KOPT-K1 (cell line): ENCODE measurements at regions not wholly inside any gene's neighbourhood (a gene's known extent, or its start where the extent isn't known, plus 50 kb on each side); places are given as distances from the start of the nearest gene placed in this dataset.

Experiments used
- H3K27ac ChIP-seq: fragments of 200-600 bp; sonication (generic); 2 replicates; pipeline ENCODE4 v1.5.1; 2016; ENCODE audit warnings: antibody characterized with exemption, mild to moderate bottlenecking, low read depth, low read length; ENCODE audit not compliant: poor library complexity, severe bottlenecking
- H3K36me3 ChIP-seq: fragments of 200-600 bp; sonication (generic); 2 replicates; pipeline ENCODE4 v1.5.1; 2017; ENCODE audit warnings: antibody characterized with exemption, mild to moderate bottlenecking, low read length, moderate library complexity; ENCODE audit not compliant: insufficient read depth
- H3K9me3 ChIP-seq: fragments of 200-600 bp; sonication (generic); 2 replicates; pipeline ENCODE4 v1.5.1; 2017; ENCODE audit warnings: antibody characterized with exemption, low read length, mild to moderate bottlenecking; ENCODE audit not compliant: insufficient read depth, poor library complexity, severe bottlenecking

DNA sequence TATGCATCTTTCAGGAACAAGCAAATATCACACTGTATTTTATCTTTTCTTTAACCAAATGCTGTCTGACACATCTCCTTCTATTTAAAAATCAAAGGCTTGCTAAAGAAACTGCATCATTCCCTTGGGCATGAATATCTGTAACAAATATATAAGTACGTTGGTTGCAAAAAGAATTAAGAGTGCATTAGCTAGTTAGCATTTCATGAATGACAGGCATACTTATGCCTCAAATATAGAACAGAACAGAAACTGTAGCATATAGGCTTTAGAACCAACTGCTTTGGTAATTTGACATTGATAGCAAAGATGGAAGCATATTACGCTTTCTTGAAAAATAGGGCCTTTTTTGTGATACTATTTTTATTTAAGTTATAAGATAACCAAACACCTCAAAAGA lies 761.2 kb downstream of the MAT2B start:
- Histone ChIP-seq H3K36me3 (no peaks in the 10 kb centered on the region), H3K9me3 (no peaks in the 10 kb centered on the region), H3K27ac (no peak overlapping the region)

DNA sequence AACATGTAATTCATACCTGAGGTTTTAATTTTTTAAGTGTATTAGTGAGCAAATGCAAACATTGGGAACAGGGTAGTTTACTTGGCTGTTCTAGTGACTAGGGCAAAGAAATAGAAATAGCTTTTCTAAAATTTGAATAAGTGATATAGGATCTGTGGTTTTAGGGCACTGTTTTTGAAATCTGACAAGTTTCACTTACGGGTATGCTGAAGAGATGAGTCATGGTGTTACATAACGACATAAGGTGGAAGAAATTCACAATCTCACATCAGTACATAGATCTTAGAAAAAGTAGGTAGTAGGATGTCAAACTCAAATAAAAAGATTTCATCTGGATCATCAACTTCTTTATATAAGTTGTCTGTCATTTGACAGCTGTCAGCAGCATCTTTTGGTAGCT lies 772.3 kb downstream of the MAT2B start:
- H3K9me3 ChIP-seq: no peaks in the 10 kb centered on the region
- H3K36me3 ChIP-seq: no peaks in the 10 kb centered on the region
- H3K27ac ChIP-seq: no peak overlapping the region

DNA sequence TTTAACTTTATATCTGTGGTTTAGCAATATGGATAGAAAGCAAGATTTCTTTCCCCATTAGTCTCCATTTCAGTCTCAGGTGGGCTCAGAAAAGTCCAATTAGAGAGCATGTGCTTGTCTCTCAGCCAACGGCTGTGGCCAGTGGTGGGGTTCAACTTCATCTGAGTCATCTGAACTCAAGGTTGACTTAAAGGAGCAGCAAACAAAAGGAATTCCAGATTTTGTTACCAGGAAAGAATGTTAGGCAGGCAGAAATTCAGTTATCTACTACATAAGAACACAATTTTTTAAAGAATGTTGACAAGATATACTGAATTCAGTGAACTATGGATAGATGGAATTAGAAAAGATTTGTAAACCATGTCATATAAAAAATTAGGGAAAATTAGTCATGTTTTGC lies 784.1 kb downstream of the MAT2B start:
- Histone ChIP-seq H3K9me3 (no peaks in the 10 kb centered on the region), H3K36me3 (no peaks in the 10 kb centered on the region), H3K27ac (no peak overlapping the region)

DNA sequence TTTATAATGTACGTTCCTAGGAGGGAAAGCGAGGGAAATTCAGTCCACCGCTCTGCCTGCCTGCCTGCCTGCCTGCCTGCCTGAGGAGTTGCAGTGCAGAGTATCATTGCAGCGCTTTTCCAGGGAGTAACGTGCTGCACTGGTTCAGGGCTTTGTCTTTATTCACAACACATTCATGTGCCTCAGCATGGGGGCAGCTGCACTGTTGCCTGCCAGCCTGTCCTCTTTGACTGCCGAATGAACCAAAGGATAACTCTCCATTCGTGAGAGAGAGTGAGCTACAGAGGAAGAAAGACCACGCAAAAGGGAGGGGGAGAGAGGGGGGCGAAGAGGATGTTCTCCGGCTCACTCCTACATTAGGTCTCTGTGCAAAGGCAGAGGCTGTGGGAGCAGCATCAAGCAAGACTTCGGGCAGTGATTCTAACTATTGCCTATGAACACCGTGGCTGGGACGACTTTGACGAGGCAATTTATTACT lies 791.2 kb downstream of the MAT2B start:
- Histone ChIP-seq H3K36me3 (no peaks in the 10 kb centered on the region), H3K27ac (no peak overlapping the region), H3K9me3 (no peaks in the 10 kb centered on the region)

DNA sequence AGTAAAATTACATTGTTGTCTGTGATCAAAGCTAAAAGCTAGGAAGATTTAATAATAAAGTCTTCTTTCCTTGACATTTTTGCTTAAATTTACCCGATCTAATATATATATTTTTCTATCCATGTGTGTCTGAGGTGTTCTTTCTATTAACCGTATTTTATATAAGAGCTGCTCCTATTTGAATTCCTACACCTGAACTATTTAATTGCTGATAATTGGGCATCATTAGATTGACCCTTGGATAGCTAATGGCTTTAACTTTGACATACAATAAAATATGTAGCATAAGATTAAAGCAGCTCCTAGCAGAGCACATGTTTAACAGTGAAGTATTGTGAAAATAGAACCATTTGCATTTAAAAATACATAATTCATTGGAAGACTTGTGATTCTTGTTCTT lies 792.7 kb downstream of the MAT2B start:
- H3K9me3 ChIP-seq: no peaks in the 10 kb centered on the region
- H3K36me3 ChIP-seq: no peaks in the 10 kb centered on the region
- no peak overlapping the region for H3K27ac ChIP-seq

DNA sequence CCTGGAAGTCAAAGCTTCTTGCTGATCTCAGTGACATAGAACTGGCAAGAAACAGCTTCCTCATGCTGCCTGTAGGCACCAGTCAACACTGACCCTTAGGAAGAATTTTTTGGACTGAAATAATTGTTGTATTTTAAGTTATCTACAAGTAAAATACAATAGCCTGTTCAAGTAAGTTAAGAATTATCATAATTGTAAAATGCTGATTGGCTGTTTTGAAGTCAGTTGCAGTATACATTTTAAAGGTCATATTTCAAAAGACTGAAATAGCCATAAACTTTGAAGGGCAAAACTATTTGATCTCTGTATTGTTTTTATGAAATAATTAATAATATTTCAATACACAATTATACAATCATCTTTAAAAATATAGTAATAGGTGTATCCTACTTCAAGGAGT lies 794.9 kb downstream of the MAT2B start:
- Histone ChIP-seq H3K36me3 (no peaks in the 10 kb centered on the region), H3K27ac (no peak overlapping the region), H3K9me3 (no peaks in the 10 kb centered on the region)

DNA sequence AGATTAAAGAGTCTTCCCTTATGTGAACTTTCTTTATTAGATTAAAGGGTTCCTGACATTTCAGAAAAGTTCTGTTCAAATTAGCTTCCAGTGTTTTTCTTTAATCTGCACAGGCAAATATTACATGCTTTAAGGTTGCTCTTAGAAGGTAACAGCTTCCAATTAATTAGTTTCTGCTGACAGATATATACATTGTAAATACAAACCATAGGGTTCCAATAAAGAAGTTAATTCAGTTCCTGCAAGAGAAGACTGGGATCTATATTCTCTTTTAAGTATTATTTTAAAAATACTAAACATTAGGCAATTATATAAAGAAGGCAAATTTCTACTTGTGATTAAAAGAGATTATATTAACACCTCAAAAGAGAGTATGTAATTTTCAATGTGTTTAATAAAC lies 795.7 kb downstream of the MAT2B start:
- H3K36me3 ChIP-seq: no peaks in the 10 kb centered on the region
- no peaks in the 10 kb centered on the region for H3K9me3 ChIP-seq
- no peak overlapping the region for H3K27ac ChIP-seq

DNA sequence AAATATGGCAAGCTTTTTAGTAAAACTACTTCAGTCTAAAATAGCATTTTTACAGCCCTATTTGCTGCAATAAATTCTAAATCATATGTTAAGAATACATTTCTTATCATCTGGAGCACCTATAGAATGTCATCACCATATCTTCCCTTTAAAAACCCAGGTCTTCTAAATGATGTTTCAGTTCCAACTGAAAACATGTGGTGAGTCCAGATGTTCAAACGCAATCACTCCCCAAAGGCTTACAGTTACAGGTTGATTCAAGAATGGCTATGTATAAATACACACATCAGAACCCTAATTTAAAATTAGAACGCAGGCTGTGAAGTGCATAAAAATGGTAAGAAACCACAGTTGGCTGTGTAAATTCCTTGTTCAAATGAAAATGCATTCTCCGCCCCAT lies 796.3 kb downstream of the MAT2B start:
- H3K36me3 ChIP-seq: no peaks in the 10 kb centered on the region
- H3K9me3 ChIP-seq: no peaks in the 10 kb centered on the region
- H3K27ac ChIP-seq: no peak overlapping the region

DNA sequence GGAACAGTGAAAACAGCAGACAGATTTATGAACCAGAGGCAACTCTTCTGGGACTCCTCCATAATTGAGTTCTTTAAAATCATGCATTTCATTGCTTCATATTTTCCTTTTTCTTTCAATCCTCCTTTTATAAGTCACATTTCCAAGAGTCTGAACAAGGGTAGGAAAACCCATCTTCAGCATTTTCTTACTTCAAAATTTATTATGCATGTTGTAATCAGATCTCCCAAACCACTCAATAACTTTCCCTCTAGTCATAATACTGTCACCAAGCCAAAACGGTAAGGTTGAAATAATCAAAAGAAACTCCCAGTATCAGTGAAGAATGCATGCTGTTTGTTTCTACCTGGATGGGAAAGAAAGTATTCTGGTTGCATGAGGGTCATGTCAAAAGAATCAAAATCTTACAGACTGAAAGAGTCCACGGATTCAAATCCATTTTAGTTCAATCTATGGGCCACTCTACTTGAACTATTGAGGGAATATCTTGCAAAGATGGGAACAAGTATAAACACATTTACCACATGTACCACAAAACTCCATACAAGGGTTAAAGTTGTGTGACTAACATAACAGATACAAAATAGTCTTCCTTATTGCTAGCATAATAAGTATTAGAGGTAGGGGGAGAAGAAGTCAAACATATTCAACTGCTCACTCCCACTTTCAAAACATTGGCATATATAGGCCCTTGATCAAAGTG lies 797.3 kb downstream of the MAT2B start:
- no peaks in the 10 kb centered on the region for H3K9me3 ChIP-seq
- no peak overlapping the region for H3K27ac ChIP-seq
- H3K36me3 ChIP-seq: no peaks in the 10 kb centered on the region

DNA sequence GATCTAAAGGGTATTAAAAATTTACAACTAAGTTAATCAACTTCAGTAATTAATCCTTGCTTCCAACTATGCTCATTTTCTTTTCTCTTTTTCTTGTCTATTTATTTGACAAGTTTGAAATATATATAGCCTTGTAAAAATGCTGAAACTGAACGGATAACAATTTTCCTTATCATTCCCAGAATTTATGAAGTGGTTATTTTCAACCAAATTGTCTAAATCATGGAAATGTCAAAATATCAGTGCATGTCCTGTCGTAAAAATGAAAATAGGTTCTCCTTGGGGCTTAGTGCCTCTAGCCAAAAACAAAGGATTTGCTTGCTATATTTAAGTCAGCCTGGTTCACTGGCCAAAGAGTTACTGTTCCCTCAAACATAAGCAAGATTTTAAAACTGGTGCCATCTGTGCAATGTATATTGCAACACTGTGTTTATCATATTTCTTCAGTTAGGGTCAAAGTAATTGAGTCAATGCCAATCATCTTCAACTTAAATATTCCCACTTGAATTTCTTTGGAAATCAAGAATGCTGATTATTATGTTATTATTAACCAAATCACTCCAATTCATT lies 798.3 kb downstream of the MAT2B start:
- Histone ChIP-seq H3K36me3 (no peaks in the 10 kb centered on the region), H3K9me3 (no peaks in the 10 kb centered on the region), H3K27ac (no peak overlapping the region)

DNA sequence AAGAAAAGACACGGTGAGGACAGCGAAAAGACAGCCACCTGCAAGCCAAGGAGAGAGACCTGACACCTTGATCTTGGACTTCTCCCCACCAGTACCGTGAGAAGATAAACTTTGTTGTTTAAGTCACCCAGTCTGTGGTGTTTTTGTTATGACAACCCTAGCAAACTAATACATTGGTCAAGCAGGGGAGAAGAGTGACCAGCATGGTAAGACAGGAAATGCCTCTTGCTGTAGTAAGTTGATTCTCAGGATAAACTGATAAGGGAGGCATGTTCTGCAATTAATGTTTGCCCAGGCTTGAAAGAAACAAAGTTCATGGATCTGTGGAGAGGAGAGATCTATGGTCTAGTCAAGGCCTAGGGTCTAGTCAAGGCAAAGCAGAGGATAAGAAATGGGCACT lies 801.2 kb downstream of the MAT2B start:
- no peaks in the 10 kb centered on the region for H3K36me3 ChIP-seq

DNA sequence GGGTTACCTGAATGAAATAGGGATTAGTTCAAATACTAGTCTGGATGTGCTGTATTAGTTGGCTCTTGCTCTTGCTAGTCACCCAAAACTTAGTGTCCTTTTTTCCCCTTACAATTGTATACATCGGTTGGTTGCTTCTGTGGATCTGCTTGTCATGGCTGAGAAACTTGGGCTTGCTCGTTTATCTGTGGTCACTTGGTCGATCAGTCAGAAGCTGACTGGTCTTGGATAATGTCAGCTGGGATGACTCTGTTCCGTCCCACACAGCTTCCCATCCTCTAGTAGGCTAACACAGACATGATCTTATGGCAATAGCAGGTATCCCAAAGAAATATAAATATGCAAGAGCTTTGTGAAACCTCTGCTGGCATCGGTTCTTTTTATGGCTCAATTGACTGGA lies 807.4 kb downstream of the MAT2B start:
- H3K36me3 ChIP-seq: no peaks in the 10 kb centered on the region

More for the DNA sequence above, 801.2 kb downstream of the MAT2B start:
- Histone ChIP-seq H3K9me3 (no peaks in the 10 kb centered on the region), H3K27ac (no peak overlapping the region)

DNA sequence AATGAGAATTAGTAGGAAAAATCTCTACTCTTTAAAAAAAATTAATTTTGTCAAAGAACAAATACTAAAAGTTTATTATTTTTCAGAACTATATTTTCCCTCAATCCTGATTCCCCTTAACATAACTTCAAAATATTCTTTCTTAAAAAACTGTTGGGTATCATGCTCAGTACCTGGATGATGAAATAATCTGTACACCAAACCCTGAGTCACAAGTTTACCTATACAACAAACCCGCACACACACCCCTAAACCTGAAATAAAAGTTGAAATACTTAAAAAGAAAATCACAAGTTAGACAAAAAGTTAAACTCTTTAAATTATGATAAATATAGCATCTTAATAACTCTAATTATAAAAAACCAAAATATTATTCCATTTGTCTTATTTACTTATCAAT lies 812.3 kb downstream of the MAT2B start:
- H3K36me3 ChIP-seq: no peaks in the 10 kb centered on the region
- H3K27ac ChIP-seq: no peak overlapping the region
- no peaks in the 10 kb centered on the region for H3K9me3 ChIP-seq

More for the DNA sequence above, 807.4 kb downstream of the MAT2B start:
- H3K27ac ChIP-seq: no peak overlapping the region
- H3K9me3 ChIP-seq: no peaks in the 10 kb centered on the region

DNA sequence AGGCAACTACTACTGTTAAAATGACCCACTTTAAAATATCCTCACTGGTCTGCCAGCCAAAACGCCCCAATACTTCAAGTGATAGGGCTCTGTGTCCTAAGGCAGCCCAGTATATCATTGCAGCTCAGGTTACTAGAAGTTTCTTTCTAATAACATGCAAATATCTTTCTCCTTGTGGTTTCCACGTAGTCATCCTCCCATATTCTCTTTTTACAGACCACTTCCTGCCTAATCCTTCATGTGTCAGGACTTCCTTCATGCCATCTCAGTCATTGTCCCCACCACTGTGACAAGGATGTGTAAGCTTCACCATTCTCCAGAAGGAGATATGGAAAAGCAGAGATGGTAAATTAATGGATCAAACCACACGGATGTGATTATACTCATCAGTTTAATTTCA lies 813.7 kb downstream of the MAT2B start:
- Histone ChIP-seq H3K9me3 (no peaks in the 10 kb centered on the region), H3K27ac (no peak overlapping the region), H3K36me3 (no peaks in the 10 kb centered on the region)

DNA sequence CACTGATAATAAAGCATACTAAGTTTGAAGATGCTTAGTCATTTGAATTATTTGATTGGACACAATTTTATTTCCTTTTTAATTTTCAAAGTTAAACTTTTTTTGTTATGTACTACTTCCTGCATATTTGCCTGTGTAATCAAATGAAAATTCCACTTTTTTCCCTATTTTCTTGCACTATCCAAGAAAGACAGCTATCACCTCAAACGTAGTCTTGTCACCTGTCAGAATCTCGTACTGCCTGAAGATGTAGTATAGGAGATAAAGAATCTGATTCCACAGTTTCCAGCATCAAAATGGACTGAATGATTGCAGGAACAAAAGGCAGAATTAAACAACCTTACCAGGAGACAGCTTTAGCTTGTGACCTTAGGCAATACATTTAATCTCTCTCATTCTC lies 818.8 kb downstream of the MAT2B start:
- H3K36me3 ChIP-seq: no peaks in the 10 kb centered on the region
- no peaks in the 10 kb centered on the region for H3K9me3 ChIP-seq
- no peak overlapping the region for H3K27ac ChIP-seq

DNA sequence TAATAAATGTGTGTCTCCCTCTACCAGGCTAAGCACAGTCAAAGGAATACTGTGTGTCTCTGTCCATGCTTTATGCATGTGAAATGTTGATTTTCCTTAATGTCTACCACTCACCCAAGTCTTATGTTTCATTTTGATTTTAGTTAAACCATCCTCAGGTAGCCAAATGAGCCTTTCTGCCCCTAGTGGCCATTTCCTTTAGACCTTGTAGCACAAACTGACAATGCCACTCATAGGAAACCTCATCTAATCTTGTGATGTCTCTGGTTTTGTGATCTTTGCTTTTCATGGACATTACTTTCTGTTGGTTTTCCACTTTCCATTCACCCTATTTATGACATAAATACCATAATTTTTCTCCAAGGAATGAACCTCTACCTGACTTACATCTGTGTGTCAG lies 820.8 kb downstream of the MAT2B start:
- no peak overlapping the region for H3K27ac ChIP-seq
- no peaks in the 10 kb centered on the region for H3K36me3 ChIP-seq

More for the DNA sequence above, 820.8 kb downstream of the MAT2B start:
- no peaks in the 10 kb centered on the region for H3K9me3 ChIP-seq
